Amniotic stem cell (primary cell): ENCODE measurements at regions not wholly inside any gene's neighbourhood (a gene's known extent, or its start where the extent isn't known, plus 50 kb on each side); places are given as distances from the start of the nearest gene placed in this dataset.

ENCODE experiments used
- DNase-seq: peaks from one replicate; lab custom pipeline; 2025; lab: John Stamatoyannopoulos, UW

- DNase-seq = no peak
Observed at GRCh38 chr16:82241469-82242052, 71.5 kb upstream of the MPHOSPH6 start.

- DNase-seq = no peak
Observed at GRCh38 chr16:82240111-82240510, 70.1 kb upstream of the MPHOSPH6 start.

GRCh38 chr16:82236875-82237274 is 66.9 kb upstream of the MPHOSPH6 start:
- DNase-seq = no peak

GRCh38 chr16:82236415-82236814 is 66.4 kb upstream of the MPHOSPH6 start:
- DNase-seq = no peak

- no peak for DNase-seq
Observed at GRCh38 chr16:82232806-82233205, 62.8 kb upstream of the MPHOSPH6 start.

- DNase-seq = no peak
Observed at GRCh38 chr16:82231008-82231787, 61.2 kb upstream of the MPHOSPH6 start.

GRCh38 chr16:82229800-82230619 is 60.0 kb upstream of the MPHOSPH6 start:
- peak; percentile 31 for DNase-seq

- DNase-seq = no peak
Observed at GRCh38 chr16:82226327-82226726, 56.3 kb upstream of the MPHOSPH6 start.

GRCh38 chr16:82224821-82225220 is 54.8 kb upstream of the MPHOSPH6 start:
- DNase-seq = no peak

- no peak for DNase-seq
Observed at GRCh38 chr16:82220541-82220940, 50.5 kb upstream of the MPHOSPH6 start.
